M059J (cell line): ENCODE measurements at regions not wholly inside any gene's neighbourhood (a gene's known extent, or its start where the extent isn't known, plus 50 kb on each side); places are given as distances from the start of the nearest gene placed in this dataset.
A peak's percentile ranks its signal among the peaks of the same experiment; 100 is the strongest.

ENCODE experiments used
- DNase-seq: peaks from one replicate; pipeline ENCODE4 v3.0.0-alpha.2; 2012; ENCODE audit warnings: low read depth

DNA sequence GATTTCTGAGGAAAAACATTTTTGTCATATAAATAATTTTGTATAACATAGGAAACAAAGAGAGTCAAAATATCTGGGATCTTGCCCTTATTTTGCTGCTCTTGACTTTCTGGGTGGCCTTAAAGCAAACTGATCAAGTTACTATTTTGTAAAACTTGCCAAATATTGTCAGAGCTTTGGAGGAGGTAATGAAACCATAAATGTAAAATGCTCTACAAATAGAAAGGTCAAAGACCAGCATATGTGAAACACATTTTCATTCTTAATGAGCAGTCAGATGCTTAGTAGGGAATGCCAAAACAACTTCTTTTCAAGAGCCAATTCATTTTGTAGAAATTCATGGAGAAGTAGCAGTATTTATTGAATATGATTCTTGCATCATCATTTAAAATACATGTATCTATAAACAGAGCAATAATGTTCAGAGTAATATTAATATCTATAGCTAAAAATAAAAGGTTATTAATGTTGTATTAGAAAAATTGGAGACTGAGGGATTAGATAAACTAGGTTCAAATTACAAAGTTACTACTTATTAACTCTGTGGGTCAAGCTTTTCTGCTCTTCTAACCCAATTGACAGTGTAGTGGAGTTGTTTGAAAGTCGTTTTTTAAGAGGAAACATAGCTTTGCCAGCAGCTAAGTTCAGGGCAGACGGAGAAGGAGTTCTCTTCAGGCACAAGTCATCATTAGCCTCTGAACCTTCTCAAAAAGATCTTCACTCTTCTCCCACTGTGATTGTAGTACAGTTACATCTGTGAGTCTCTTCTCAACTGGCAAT lies 2053.1 kb downstream of the EFNA5 start:
- no peak for DNase-seq

- no peak for DNase-seq
Measured at GRCh38 chr5:105616599-105616998, 2054.0 kb upstream of the NUDT12 start.

GRCh38 chr5:105602406-105602805 lies 2039.8 kb upstream of the NUDT12 start:
- DNase-seq: peak; percentile 7

GRCh38 chr5:105593011-105593760 lies 2030.6 kb upstream of the NUDT12 start:
- DNase-seq: no peak

DNA sequence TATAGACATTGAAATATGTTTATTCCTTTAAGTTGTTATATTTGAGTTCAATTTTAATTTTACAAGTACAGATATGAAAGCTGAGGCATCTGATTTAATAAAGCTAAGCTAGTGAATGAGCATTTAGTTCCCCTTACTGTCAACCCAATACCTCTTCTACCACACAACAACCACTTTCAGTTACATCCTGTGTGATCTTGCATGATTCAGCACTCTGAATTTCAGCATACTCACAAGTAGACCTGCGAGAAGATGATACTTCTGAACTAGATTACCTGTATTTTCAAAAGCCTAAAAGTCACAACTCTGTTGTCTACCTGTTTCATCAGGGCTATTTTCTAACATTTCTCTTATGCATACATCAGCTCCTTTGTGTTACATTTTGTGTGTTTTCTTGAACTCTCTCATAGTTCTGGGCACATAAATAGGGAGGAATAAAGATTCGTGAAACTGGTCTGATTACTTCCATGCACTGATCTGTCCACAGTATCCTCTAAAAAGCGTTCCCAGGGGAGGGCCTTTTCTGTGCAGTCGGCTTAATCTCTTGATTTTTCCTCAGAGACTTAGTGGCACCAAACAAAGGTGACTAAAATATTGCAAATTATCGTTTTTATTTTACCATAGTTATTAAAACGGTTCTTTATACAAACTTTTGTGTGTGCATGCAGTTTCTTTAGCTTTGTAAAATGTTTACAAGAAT lies 2025.5 kb upstream of the NUDT12 start:
- DNase-seq: peak; percentile 2

DNA sequence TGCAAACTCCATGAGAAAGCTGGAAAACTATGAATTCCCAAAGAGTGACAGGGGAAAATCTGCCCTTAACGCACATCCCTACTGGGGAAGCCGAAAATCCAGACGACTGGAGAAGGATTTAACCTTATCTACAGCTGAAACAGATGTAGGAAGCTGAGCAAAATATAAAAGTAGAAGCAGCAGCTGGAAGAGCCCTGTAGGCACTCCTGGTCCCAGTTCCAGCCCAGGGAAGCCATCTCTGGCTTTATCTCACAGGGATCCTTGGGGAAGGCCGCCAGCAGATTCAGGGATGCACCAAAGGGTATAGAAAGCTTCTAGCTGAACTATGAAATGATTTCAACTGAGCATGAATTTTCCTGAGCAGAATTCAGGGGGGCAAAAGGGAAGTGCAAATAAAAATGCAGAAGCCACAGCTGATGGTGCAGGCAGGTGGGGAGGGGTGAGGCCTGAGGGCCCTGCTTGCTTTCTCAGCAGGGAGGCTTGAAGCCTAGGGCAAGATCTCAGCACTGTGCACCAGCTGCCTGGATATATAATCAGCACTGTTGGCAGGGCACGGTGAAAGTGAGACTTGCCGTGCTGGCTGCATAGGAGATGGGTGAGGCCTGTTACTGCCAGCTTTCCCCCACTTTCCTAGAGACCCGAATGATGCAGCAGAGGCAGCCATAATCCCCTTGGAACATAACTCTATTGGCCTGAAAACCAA lies 2019.5 kb upstream of the NUDT12 start:
- DNase-seq: no peak

- no peak for DNase-seq
Measured at GRCh38 chr5:105573575-105573974, 2011.0 kb upstream of the NUDT12 start.

DNA sequence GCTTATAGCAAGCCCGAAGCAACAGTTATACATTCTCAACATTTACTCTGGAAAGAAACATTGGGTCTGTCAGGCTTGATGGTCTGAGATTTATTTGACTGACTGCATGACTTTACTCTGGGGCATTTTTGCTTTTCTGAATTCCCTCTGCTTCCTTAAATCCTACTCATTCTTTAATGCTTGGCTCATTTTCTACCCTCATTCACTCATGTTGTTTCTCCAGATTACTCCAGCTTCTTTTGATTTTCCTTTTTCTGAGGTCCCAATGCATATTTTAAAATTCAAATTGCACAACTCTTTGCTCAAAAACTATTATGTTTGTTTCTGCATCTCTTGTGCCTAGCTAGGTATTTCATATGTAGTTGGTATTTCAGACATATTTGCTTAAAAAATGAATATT lies 2002.9 kb upstream of the NUDT12 start:
- no peak for DNase-seq

- DNase-seq: no peak
Measured at GRCh38 chr5:105563842-105564241, 2001.3 kb upstream of the NUDT12 start.

DNA sequence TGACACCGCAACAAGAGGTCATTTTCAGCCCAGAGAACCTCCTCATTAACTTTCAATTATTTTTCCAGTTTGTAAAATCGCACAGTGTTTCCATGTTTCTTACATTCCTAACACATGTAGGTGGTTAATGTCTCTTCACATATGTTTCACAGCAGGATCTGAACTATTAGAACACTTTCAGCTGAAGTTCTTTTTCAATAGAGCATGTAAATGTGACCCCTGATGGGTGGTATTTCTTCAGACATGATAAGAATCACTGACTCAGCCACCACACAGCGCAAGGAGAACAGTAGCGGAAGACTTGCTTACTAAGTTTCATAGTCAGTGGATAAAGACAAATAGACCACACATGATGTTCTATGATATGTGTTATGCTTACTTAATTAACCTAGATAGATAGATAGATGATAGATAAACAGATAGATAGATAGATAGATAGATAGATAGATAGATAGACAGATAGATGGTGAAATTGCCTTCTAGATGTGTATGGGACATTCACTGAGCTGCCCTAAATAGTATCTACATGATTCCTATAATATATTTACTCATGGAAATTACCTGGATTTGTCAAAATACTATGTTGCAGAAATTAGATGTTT lies 1992.1 kb upstream of the NUDT12 start:
- peak; percentile 24 for DNase-seq

- DNase-seq: no peak
Measured at GRCh38 chr5:105544300-105544699, 1981.7 kb upstream of the NUDT12 start.

GRCh38 chr5:105536675-105537074 lies 1974.1 kb upstream of the NUDT12 start:
- DNase-seq: no peak

DNA sequence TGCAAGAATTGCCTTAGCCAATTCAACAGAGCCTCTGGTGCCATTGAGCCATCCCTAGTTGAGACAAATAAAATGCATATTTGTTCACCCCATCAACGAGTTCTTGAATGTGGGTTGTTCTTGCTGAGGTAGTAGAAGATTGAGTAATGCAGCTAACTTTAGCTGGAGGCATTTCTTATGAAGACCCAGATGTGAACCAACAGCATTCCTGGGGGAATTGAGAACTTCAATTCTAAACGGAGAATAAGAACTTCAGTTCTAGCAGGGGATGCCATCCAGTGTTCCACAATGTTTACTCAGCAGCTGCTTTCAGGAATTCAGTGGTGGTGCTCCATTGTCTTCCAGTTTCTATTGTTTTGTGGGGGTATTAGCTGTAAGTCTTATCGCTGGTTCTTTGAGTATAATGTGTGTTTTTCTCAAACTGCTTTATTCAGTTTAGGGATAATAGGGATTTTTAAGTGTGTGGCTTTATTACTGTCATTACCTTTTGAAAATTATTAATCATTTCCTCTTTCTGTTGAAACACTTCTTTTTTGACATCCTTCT lies 1968.2 kb upstream of the NUDT12 start:
- DNase-seq: no peak

GRCh38 chr5:105529851-105530250 lies 1967.3 kb upstream of the NUDT12 start:
- DNase-seq: no peak

DNA sequence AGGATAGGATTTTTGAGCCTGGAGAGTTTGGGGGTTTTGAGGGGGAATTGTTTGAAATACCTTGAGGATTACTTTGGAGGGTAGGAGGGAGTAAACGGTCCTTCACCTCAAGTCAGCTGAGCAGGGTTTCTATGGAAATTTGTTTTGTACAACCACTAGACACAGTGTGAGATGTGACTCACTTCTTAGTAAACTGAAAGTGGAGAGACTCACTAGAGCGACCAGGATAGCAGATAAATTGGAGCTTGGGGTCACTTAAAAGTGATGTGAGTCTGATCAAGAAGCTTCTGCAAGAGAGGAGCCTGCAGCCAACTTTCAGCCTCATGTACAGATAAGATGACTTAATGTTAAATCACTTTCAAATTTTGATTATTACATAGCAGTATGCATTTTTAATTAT lies 1945.9 kb upstream of the NUDT12 start:
- DNase-seq: peak; percentile 46

GRCh38 chr5:105506692-105507277 lies 1944.2 kb upstream of the NUDT12 start:
- peak; percentile 3 for DNase-seq

DNA sequence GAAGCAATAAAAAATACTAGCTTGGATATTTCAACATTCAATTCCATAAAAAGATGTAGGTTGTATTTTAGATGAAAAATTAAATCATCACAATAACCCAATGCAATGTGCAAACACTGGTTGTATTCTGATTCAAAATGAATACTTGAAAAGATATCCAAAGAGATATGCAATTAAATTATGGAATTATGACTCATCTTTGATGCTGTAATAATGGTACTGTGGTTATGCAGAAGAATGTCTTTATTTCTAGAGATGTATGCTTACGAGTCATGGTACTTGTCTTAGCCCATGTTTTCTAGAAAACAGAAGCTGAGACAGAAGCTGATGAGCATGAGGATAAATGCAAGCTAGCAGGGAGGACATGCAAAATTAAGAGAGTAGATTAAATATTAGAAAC lies 1941.4 kb upstream of the NUDT12 start:
- no peak for DNase-seq

DNA sequence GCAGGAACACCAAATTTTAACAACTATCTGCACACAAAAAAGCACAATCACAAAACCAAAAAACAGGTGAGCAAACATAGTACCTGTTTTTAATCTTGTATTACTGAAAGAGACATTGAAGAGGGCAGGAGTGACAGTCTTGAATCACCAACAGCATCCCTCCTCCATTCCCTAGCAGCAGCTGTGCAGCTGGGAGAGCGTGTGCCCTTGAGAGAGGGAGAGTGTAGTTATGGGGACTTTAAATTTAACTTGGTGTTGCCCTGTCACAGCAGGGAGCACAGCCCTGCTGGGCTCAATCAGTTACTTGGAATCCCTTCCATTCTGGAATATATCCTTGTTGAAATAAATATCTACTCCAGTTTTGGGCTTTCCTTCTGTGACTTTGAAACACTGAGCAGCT lies 1938.7 kb upstream of the NUDT12 start:
- no peak for DNase-seq

GRCh38 chr5:105475401-105475800 lies 1912.8 kb upstream of the NUDT12 start:
- DNase-seq: no peak

GRCh38 chr5:105462377-105462776 lies 1899.8 kb upstream of the NUDT12 start:
- DNase-seq: no peak

GRCh38 chr5:105460721-105461120 lies 1898.1 kb upstream of the NUDT12 start:
- no peak for DNase-seq
